ENCODE measurements at regions not wholly inside any gene's neighbourhood (a gene's known extent, or its start where the extent isn't known, plus 50 kb on each side); places are given as distances from the start of the nearest gene placed in this dataset.

- TF ChIP-seq MXI1 (conservative IDR thresholded peaks at IDR 0.05; ENCODE audit: poor library complexity, severe bottlenecking) (no peak), RAD21 (conservative IDR thresholded peaks at IDR 0.05) (no peak), POLR2AphosphoS5 (IDR thresholded peaks at IDR 0.05) (no peak), CTCF (IDR thresholded peaks at IDR 0.05; ENCODE audit: poor library complexity, severe bottlenecking) (no peak), EP300 (conservative IDR thresholded peaks at IDR 0.05; ENCODE audit: poor library complexity, severe bottlenecking) (no peak), SMC3 (conservative IDR thresholded peaks at IDR 0.05; ENCODE audit: poor library complexity) (no peak), EZH2 (IDR thresholded peaks at IDR 0.05; ENCODE audit: borderline replicate concordance, insufficient read depth, low read length, poor library complexity, severe bottlenecking) (no peak), REST (IDR thresholded peaks at IDR 0.05; ENCODE audit: borderline replicate concordance) (no peak), TAF1 (IDR thresholded peaks at IDR 0.05; ENCODE audit: low read depth) (no peak)
- Histone ChIP-seq H3K4me2 (ENCODE audit: low read length) (no peak overlapping the region), H3K36me3 (ENCODE audit: insufficient read depth, low read length) (no peaks in the 10 kb centered on the region), H3F3A (ENCODE audit: insufficient read depth, low read length, poor library complexity, severe bottlenecking) (no peaks in the 10 kb centered on the region), H2AFZ (ENCODE audit: low read depth, low read length) (no peak overlapping the region), H3K4me3 (ENCODE audit: low read length) (no peak overlapping the region), H3K9me3 (ENCODE audit: low read length) (no peaks in the 10 kb centered on the region), H3K27me3 (ENCODE audit: insufficient read depth, low read depth, low read length) (no peaks in the 10 kb centered on the region), H3K27ac (ENCODE audit: low read length) (no peak overlapping the region), H3K9me2 (ENCODE audit: insufficient read depth, low read length) (no peaks in the 10 kb centered on the region), H3K9ac (ENCODE audit: low read length) (no peak overlapping the region), H4K20me1 (ENCODE audit: insufficient read depth) (no peaks in the 10 kb centered on the region), H3K79me2 (replicated peaks; ENCODE audit: insufficient read depth, low read length) (no peaks in the 10 kb centered on the region)
These were observed 170.5 kb downstream of the NAA11 start for GRCh38 chr4:79155336-79155735.

- H3F3A ChIP-seq (ENCODE audit: insufficient read depth, low read length, poor library complexity, severe bottlenecking), result no peaks in the 10 kb centered on the region
- H3K27me3 ChIP-seq (ENCODE audit: insufficient read depth, low read depth, low read length), result no peaks in the 10 kb centered on the region
- no peak overlapping the region for H3K27ac ChIP-seq (ENCODE audit: low read length)
- H3K9me3 ChIP-seq (ENCODE audit: low read length), result no peaks in the 10 kb centered on the region
- H4K20me1 ChIP-seq (ENCODE audit: insufficient read depth), result no peaks in the 10 kb centered on the region
- no peak overlapping the region for H2AFZ ChIP-seq (ENCODE audit: low read depth, low read length)
- H3K79me2 ChIP-seq (replicated peaks; ENCODE audit: insufficient read depth, low read length), result no peaks in the 10 kb centered on the region
- no peak overlapping the region for H3K4me3 ChIP-seq (ENCODE audit: low read length)
- TF ChIP-seq POLR2AphosphoS5 (IDR thresholded peaks at IDR 0.05), result no peak
- no peak for TF ChIP-seq EP300 (conservative IDR thresholded peaks at IDR 0.05; ENCODE audit: poor library complexity, severe bottlenecking)
- no peak for TF ChIP-seq TAF1 (IDR thresholded peaks at IDR 0.05; ENCODE audit: low read depth)
- no peaks in the 10 kb centered on the region for H3K36me3 ChIP-seq (ENCODE audit: insufficient read depth, low read length)
- H3K9me2 ChIP-seq (ENCODE audit: insufficient read depth, low read length), result no peaks in the 10 kb centered on the region
- H3K4me2 ChIP-seq (ENCODE audit: low read length), result no peak overlapping the region
- H3K9ac ChIP-seq (ENCODE audit: low read length), result no peak overlapping the region
These were observed 174.9 kb downstream of the NAA11 start for GRCh38 chr4:79150820-79151416.
